ENCODE measurements at regions not wholly inside any gene's neighbourhood (a gene's known extent, or its start where the extent isn't known, plus 50 kb on each side); places are given as distances from the start of the nearest gene placed in this dataset.

DNA sequence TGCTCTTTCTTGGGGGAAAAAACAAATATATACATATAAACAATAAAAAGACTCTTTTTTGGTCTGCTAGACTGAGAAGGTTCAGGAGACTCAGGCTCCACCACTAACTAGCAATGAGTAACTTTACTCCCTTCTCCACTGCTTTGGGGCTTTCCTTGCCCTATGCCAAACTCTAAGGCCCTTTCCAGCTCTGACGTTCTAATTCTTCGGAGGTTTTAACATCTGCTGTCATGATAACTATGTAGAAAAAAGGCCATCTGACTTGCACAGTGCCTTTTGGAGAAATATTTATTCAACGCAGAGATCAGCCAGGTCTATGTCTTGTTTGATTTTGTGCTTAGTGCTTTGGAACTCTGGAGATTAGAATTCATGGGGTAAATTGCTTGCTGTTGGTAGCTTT, 156.2 kb downstream of the TMCO5A start:
- intact Hi-C loops (cut with micrococcal nuclease), result no loop called here
- TF ChIP-seq CTCF (IDR thresholded peaks at IDR 0.05) (no peak), EZH2 (IDR thresholded peaks at IDR 0.05; ENCODE audit: borderline replicate concordance, insufficient read depth, low read depth, low read length, poor library complexity, severe bottlenecking) (no peak)
- H3K4me3 Mint-ChIP-seq, result no peak overlapping the region

GRCh38 chr15:38091078-38091645, 156.7 kb downstream of the TMCO5A start:
- H3K4me1 ChIP-seq (ENCODE audit: control insufficient read depth in 2 of 2, insufficient read depth in 2 of 2, low read length in 2 of 2), result peaks cover 2% of the 10 kb centered on the region in 2 donors
- no peak overlapping the region for H3K4me3 ChIP-seq (ENCODE audit: control extremely low read depth in 1 of 5, extremely low read depth in 1 of 5, insufficient read depth in 1 of 5, low read depth in 2 of 5, low read length in 4 of 5)
- TF ChIP-seq CTCF (IDR thresholded peaks at IDR 0.05), result no peak
- no peak for TF ChIP-seq EZH2 (IDR thresholded peaks at IDR 0.05; ENCODE audit: borderline replicate concordance, insufficient read depth, low read depth, low read length, poor library complexity, severe bottlenecking)
- Mint-ChIP-seq H3K4me3 (no peak overlapping the region), H3K27ac (no peak overlapping the region), H3K9me3 (ENCODE audit: insufficient read depth) (no peaks in the 10 kb centered on the region), H3K27me3 (peaks cover 5% of the 10 kb centered on the region), H3K4me1 (peaks cover under 1% of the 10 kb centered on the region)
- H2AFZ ChIP-seq (ENCODE audit: insufficient read depth, low read depth, low read length, poor library complexity, severe bottlenecking), result no peak overlapping the region
- intact Hi-C loops (cut with micrococcal nuclease), result no loop called here
- DNase-seq, result no peak
- no peak overlapping the region for H3K27ac ChIP-seq (ENCODE audit: low read length in 2 of 2)
- ChIA-PET CTCF (no interaction called here), POLR2A (no interaction called here)
- no peaks in the 10 kb centered on the region for H3K79me2 ChIP-seq (ENCODE audit: control insufficient read depth, insufficient read depth, low read length)
- H3K27me3 ChIP-seq (replicated peaks in 1 of 4; ENCODE audit: control extremely low read depth in 1 of 4, control insufficient read depth in 3 of 4, insufficient read depth in 4 of 4, low read length in 3 of 4), result no peaks in the 10 kb centered on the region
- H3K4me2 ChIP-seq (replicated peaks; ENCODE audit: low read depth, low read length, poor library complexity, severe bottlenecking), result no peak overlapping the region
- no peak overlapping the region for H3K9ac ChIP-seq (ENCODE audit: low read length)
- ATAC-seq (ENCODE audit: low read depth), result no peak
- no peaks in the 10 kb centered on the region for H3K36me3 ChIP-seq (replicated peaks in 1 of 2; ENCODE audit: control extremely low read depth in 1 of 2, control insufficient read depth in 1 of 2, extremely low read depth in 1 of 2, insufficient read depth in 2 of 2, low read length in 1 of 2)
- H4K20me1 ChIP-seq (ENCODE audit: control insufficient read depth, insufficient read depth, low read length, poor library complexity, severe bottlenecking), result no peaks in the 10 kb centered on the region
- WGBS (ENCODE audit: insufficient coverage), result no CpG with 5 or more reads among the region's 3 CpGs
- peaks cover 0 to 3% (median 1%) of the 10 kb centered on the region in 3 donors for H3K9me3 ChIP-seq (ENCODE audit: control extremely low read depth in 1 of 3, control insufficient read depth in 2 of 3, insufficient read depth in 1 of 3, low read length in 2 of 3)

More for the DNA sequence above, 156.2 kb downstream of the TMCO5A start:
- peaks cover 6 to 7% of the 10 kb centered on the region in 2 donors for H3K4me1 ChIP-seq (ENCODE audit: control insufficient read depth in 2 of 2, insufficient read depth in 2 of 2, low read length in 2 of 2)
- H3K4me2 ChIP-seq (replicated peaks; ENCODE audit: low read depth, low read length, poor library complexity, severe bottlenecking), result no peak overlapping the region
- no peaks in the 10 kb centered on the region for H3K36me3 ChIP-seq (replicated peaks in 1 of 2; ENCODE audit: control extremely low read depth in 1 of 2, control insufficient read depth in 1 of 2, extremely low read depth in 1 of 2, insufficient read depth in 2 of 2, low read length in 1 of 2)
- no peak overlapping the region for H3K27ac ChIP-seq (ENCODE audit: low read length in 2 of 2)
- no peak overlapping the region for H3K9ac ChIP-seq (ENCODE audit: low read length)
- Mint-ChIP-seq H3K4me1 (peaks cover 6% of the 10 kb centered on the region), H3K27me3 (peaks cover 5% of the 10 kb centered on the region), H3K27ac (no peak overlapping the region), H3K9me3 (ENCODE audit: insufficient read depth) (no peaks in the 10 kb centered on the region)
- no peaks in the 10 kb centered on the region for H3K79me2 ChIP-seq (ENCODE audit: control insufficient read depth, insufficient read depth, low read length)
- ATAC-seq (ENCODE audit: low read depth) (no peak), DNase-seq (no peak)
- H4K20me1 ChIP-seq (ENCODE audit: control insufficient read depth, insufficient read depth, low read length, poor library complexity, severe bottlenecking), result no peaks in the 10 kb centered on the region
- no peak overlapping the region for H2AFZ ChIP-seq (ENCODE audit: insufficient read depth, low read depth, low read length, poor library complexity, severe bottlenecking)
- WGBS (ENCODE audit: insufficient coverage), result 100% methylated on average over 1 of the region's 3 CpGs
- ChIA-PET POLR2A (no interaction called here), CTCF (no interaction called here)
- H3K27me3 ChIP-seq (replicated peaks in 1 of 4; ENCODE audit: control extremely low read depth in 1 of 4, control insufficient read depth in 3 of 4, insufficient read depth in 4 of 4, low read length in 3 of 4), result no peaks in the 10 kb centered on the region
- no peak overlapping the region for H3K4me3 ChIP-seq (ENCODE audit: control extremely low read depth in 1 of 5, extremely low read depth in 1 of 5, insufficient read depth in 1 of 5, low read depth in 2 of 5, low read length in 4 of 5)
- H3K9me3 ChIP-seq (ENCODE audit: control extremely low read depth in 1 of 3, control insufficient read depth in 2 of 3, insufficient read depth in 1 of 3, low read length in 2 of 3), result no peaks in the 10 kb centered on the region
